Psoas muscle (tissue), 7 donors: ENCODE measurements at regions not wholly inside any gene's neighbourhood (a gene's known extent, or its start where the extent isn't known, plus 50 kb on each side); places are given as distances from the start of the nearest gene placed in this dataset.
"Not testable (repeated sequence)": the region's sequence is repeated elsewhere in the genome, so short reads cannot be mapped to it uniquely, and the experiment has no call there.

Source experiments
- ATAC-seq, 4 donors: fragments of 200-7000 bp; cut with Tn5 transposase; one replicate each; pipeline ENCODE4 v1.9.1; 2020; ENCODE audit warnings: moderate library complexity in 3 of 4, mild to moderate bottlenecking in 2 of 4
- DNase-seq, 2 donors: peaks; one replicate each; pipeline ENCODE4 v3.0.0-alpha.2; 2020
- H3K27ac ChIP-seq: fragments of 200-600 bp; one replicate; pipeline ENCODE4 v1.8.0; 2022
- H3K27me3 ChIP-seq, 3 donors: fragments of 200-600 bp in 1 of 3; one replicate each; pipeline versions ENCODE4 v1.6.1 to v1.8.0; 2013 to 2022; ENCODE audit warnings: low read length in 2 of 3, mild to moderate bottlenecking in 2 of 3, moderate library complexity in 1 of 3; ENCODE audit not compliant: insufficient read depth in 3 of 3
- H3K36me3 ChIP-seq, 2 donors: fragments of 200-600 bp in 1 of 2; one replicate each; pipeline versions ENCODE4 v1.6.1 to v1.8.0; 2013 to 2022; ENCODE audit warnings: low read depth in 1 of 2, mild to moderate bottlenecking in 1 of 2, moderate library complexity in 1 of 2; ENCODE audit not compliant: insufficient read depth in 1 of 2
- H3K4me1 ChIP-seq: fragments of 200-600 bp; one replicate; pipeline ENCODE4 v1.8.0; 2022
- H3K4me3 ChIP-seq: fragments of 200-600 bp; one replicate; pipeline ENCODE4 v1.8.0; 2022; ENCODE audit warnings: mild to moderate bottlenecking
- H3K9me3 ChIP-seq: fragments of 200-600 bp; one replicate; pipeline ENCODE4 v1.8.0; 2022
- CTCF ChIP-seq: fragments of 200-600 bp; IDR thresholded peaks from one replicate; pipeline ENCODE4 v1.8.0; 2022; ENCODE audit warnings: antibody characterized with exemption
- WGBS, 3 donors: extraction: QIAGEN DNeasy Blood & Tissue Kit; methylation state at CpG; one replicate each; pipeline versions ENCODE4 v1.1.6 to v1.1.7; 2013; 5-methylcytosine and 5-hydroxymethylcytosine counted together
- intact Hi-C, 2 donors: fragments of 100-400 bp; cut with DNase I; formaldehyde crosslinking; loops; one replicate each; pipeline versions ENCODE4 v1.11.0 to v1.14.2; 2022
- donor health status: healthy with polysubstance abuse.
- donor health status: DM: no; HTN: no; CAD: no; lungs with moderate emphysema.
- donor health status: Bipolar disorder and iron deficiency.
- donor health status: healthy.
- donor health status: DM: yes; HTN: yes; CAD: no.
- donor health status: DM: no; HTN: no; CAD: no.
- donor health status: DM: yes; HTN: yes; CAD: no.

- no peak for DNase-seq
- 85 to 87% (median 86%) methylated on average over 4 of the region's 4 CpGs for WGBS, 3 donors
- Histone ChIP-seq H3K27ac (no peak overlapping the region), H3K4me1 (no peaks in the 10 kb centered on the region), H3K9me3 (no peaks in the 10 kb centered on the region), H3K36me3 (no peaks in the 10 kb centered on the region), H3K27me3 (no peaks in the 10 kb centered on the region), H3K4me3 (no peak overlapping the region)
- intact Hi-C loops = no loop called here
- TF ChIP-seq CTCF = no peak
- no peak for ATAC-seq
These were observed 365.3 kb upstream of the FZD8 start for GRCh38 chr10:36007369-36007768.

GRCh38 chr10:36003688-36004087 lies 361.6 kb upstream of the FZD8 start:
- ATAC-seq = no peak
- intact Hi-C loops = no loop called here

GRCh38 chr10:36003031-36003600 lies 361.0 kb upstream of the FZD8 start:
- Histone ChIP-seq H3K27ac (no peak overlapping the region), H3K4me1 (no peaks in the 10 kb centered on the region), H3K4me3 (no peak overlapping the region), H3K36me3 (no peaks in the 10 kb centered on the region), H3K27me3 (no peaks in the 10 kb centered on the region), H3K9me3 (no peaks in the 10 kb centered on the region)
- 76 to 85% (median 79%) methylated on average over 12 of the region's 12 CpGs for WGBS, 3 donors
- intact Hi-C loops = no loop called here
- no peak for TF ChIP-seq CTCF
- no peak for DNase-seq
- no peak for ATAC-seq

More at GRCh38 chr10:36003688-36004087, 361.6 kb upstream of the FZD8 start:
- WGBS, 3 donors = 94 to 97% (median 96%) methylated on average over 7 of the region's 7 CpGs
- no peak overlapping the region for H3K27ac ChIP-seq
- TF ChIP-seq CTCF = no peak
- H3K4me1 ChIP-seq = no peaks in the 10 kb centered on the region
- no peak for DNase-seq
- no peak overlapping the region for H3K4me3 ChIP-seq
- no peaks in the 10 kb centered on the region for H3K9me3 ChIP-seq
- H3K27me3 ChIP-seq = no peaks in the 10 kb centered on the region
- H3K36me3 ChIP-seq = no peaks in the 10 kb centered on the region

GRCh38 chr10:36002445-36002844 lies 360.3 kb upstream of the FZD8 start:
- H3K9me3 ChIP-seq = no peaks in the 10 kb centered on the region
- intact Hi-C loops = no loop called here
- WGBS, 3 donors = 87 to 91% (median 87%) methylated on average over 5 of the region's 5 CpGs

GRCh38 chr10:36000754-36001153 lies 358.7 kb upstream of the FZD8 start:
- ATAC-seq, H3K4me3 ChIP-seq, H3K9me3 ChIP-seq, H3K27me3 ChIP-seq, H3K4me1 ChIP-seq, H3K36me3 ChIP-seq, DNase-seq, H3K27ac ChIP-seq, intact Hi-C loops: not testable (repeated sequence)
- WGBS, 3 donors = 96 to 100% (median 100%) methylated on average over 1 of the region's 1 CpG

More at GRCh38 chr10:36002445-36002844, 360.3 kb upstream of the FZD8 start:
- Histone ChIP-seq H3K4me3 (no peak overlapping the region), H3K36me3 (no peaks in the 10 kb centered on the region), H3K27me3 (no peaks in the 10 kb centered on the region), H3K27ac (no peak overlapping the region), H3K4me1 (no peaks in the 10 kb centered on the region)
- no peak for ATAC-seq
- no peak for TF ChIP-seq CTCF
- DNase-seq = no peak
